ENCODE measurements at regions not wholly inside any gene's neighbourhood (a gene's known extent, or its start where the extent isn't known, plus 50 kb on each side); places are given as distances from the start of the nearest gene placed in this dataset.
A peak's percentile ranks its signal among the peaks of the same experiment; 100 is the strongest.

GRCh38 chr2:83003555-83003954, 1455.5 kb downstream of the SUCLG1 start:
- DNase-seq (ENCODE audit: low read depth in 1 of 2, low spot score in 1 of 2) (no peak), FAIRE-seq (no peak), ATAC-seq (no peak)
- Histone ChIP-seq H3K4me1 (no peaks in the 10 kb centered on the region), H3K27ac (no peak overlapping the region), H3K4me2 (no peak overlapping the region), H3K4me3 (no peak overlapping the region), H3K9me3 (peaks cover 8% of the 10 kb centered on the region; the same call in 1 of the 3 replicates)
- WGBS (ENCODE audit: missing lambda C conversion rate), result 58% methylated on average over 2 of the region's 2 CpGs
- TF ChIP-seq CBX8 (IDR thresholded peaks at IDR 0.05) (no peak), MAFK (IDR thresholded peaks at IDR 0.05; ENCODE audit: partially characterized antibody) (peak; percentile 66)
- ChIA-PET CTCF (no interaction called here), POLR2A (no interaction called here)

- CTCF ChIA-PET, result no interaction called here
- ATAC-seq (no peak), DNase-seq (ENCODE audit: low read depth in 1 of 2, low spot score in 1 of 2) (no peak), FAIRE-seq (no peak)
- POLR2A ChIA-PET, result no interaction called here
- Histone ChIP-seq H3K4me2 (no peak overlapping the region), H3K27ac (no peak overlapping the region), H3K4me1 (no peaks in the 10 kb centered on the region), H3K4me3 (no peak overlapping the region), H3K9me3 (peaks cover 7% of the 10 kb centered on the region; the same call in 1 of the 3 replicates)
- no peak for TF ChIP-seq REST (IDR thresholded peaks at IDR 0.05)
- TF ChIP-seq FOXS1 (CRISPR knock-in tag; IDR thresholded peaks at IDR 0.05), result no peak
- no peak for TF ChIP-seq BCL3 (IDR thresholded peaks at IDR 0.05)
- no peak for TF ChIP-seq CTCF (IDR thresholded peaks at IDR 0.05)
- TF ChIP-seq POLR2AphosphoS2 (conservative IDR thresholded peaks at IDR 0.05; ENCODE audit: low read length), result no peak
- TF ChIP-seq HOXA7 (CRISPR knock-in tag; IDR thresholded peaks at IDR 0.05), result no peak
- no peak for TF ChIP-seq HMGXB4 (CRISPR knock-in tag; IDR thresholded peaks at IDR 0.05; ENCODE audit: borderline replicate concordance)
- no peak for TF ChIP-seq NR3C1 (IDR thresholded peaks at IDR 0.05)
- TF ChIP-seq SREBF2 (IDR thresholded peaks at IDR 0.05), result no peak
- TF ChIP-seq RAD21 (conservative IDR thresholded peaks at IDR 0.05 in 1 of 2, IDR thresholded peaks at IDR 0.05 in 1 of 2), result no peak
- TF ChIP-seq FOSB (CRISPR knock-in tag; IDR thresholded peaks at IDR 0.05), result no peak
- TF ChIP-seq JUNB (IDR thresholded peaks at IDR 0.05), result no peak
- TF ChIP-seq CBX2 (IDR thresholded peaks at IDR 0.05; ENCODE audit: borderline replicate concordance, low read depth), result no peak
- no peak for TF ChIP-seq HES2 (IDR thresholded peaks at IDR 0.05)
- TF ChIP-seq MAFK (IDR thresholded peaks at IDR 0.05; ENCODE audit: partially characterized antibody), result no peak
- no peak for TF ChIP-seq NPAS2 (CRISPR knock-in tag; IDR thresholded peaks at IDR 0.05; ENCODE audit: borderline replicate concordance)
- TF ChIP-seq RCOR1 (IDR thresholded peaks at IDR 0.05; ENCODE audit: low read depth, low read length), result no peak
- no peak for TF ChIP-seq TFCP2L1 (CRISPR knock-in tag; IDR thresholded peaks at IDR 0.05)
- no peak for TF ChIP-seq ZNF302 (CRISPR knock-in tag; IDR thresholded peaks at IDR 0.05)
- no peak for TF ChIP-seq SMC3 (IDR thresholded peaks at IDR 0.05)
- 16% methylated on average over 2 of the region's 2 CpGs for WGBS (ENCODE audit: missing lambda C conversion rate)
Observed at GRCh38 chr2:83002706-83003105, 1456.4 kb downstream of the SUCLG1 start.
